ENCODE measurements at regions not wholly inside any gene's neighbourhood (a gene's known extent, or its start where the extent isn't known, plus 50 kb on each side); places are given as distances from the start of the nearest gene placed in this dataset.

DNA sequence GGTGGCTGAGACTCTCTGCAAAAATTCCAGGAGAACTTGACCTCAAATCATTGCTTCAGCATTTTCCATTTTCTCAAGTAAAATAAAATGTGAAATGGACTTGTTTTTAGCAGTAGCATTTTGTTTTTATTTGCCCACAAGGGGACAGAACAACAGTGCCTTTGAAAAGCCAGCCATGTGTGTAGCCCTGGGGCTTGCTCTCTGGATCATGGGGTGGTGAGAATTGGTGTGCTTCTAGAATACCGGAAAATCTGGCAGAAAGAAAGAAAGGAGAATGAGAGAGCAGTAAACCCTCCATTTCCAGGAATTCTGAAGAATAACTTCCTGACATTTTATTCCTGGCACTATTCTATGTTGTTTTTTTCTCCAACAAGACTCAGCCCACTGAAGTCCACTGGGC, 254.7 kb upstream of the MOCS1 start:
- H3K27ac Mint-ChIP-seq = no peak overlapping the region
- no peak for DNase-seq
- H3K4me3 Mint-ChIP-seq = no peak overlapping the region
- POLR2A ChIA-PET = no interaction called here
- H3K27me3 Mint-ChIP-seq = no peaks in the 10 kb centered on the region
- H3K4me1 Mint-ChIP-seq = no peaks in the 10 kb centered on the region
- H3K9me3 Mint-ChIP-seq = peaks cover 8% of the 10 kb centered on the region
- H3K36me3 Mint-ChIP-seq (ENCODE audit: low read depth) = no peaks in the 10 kb centered on the region
- CTCF ChIA-PET = no interaction called here

DNA sequence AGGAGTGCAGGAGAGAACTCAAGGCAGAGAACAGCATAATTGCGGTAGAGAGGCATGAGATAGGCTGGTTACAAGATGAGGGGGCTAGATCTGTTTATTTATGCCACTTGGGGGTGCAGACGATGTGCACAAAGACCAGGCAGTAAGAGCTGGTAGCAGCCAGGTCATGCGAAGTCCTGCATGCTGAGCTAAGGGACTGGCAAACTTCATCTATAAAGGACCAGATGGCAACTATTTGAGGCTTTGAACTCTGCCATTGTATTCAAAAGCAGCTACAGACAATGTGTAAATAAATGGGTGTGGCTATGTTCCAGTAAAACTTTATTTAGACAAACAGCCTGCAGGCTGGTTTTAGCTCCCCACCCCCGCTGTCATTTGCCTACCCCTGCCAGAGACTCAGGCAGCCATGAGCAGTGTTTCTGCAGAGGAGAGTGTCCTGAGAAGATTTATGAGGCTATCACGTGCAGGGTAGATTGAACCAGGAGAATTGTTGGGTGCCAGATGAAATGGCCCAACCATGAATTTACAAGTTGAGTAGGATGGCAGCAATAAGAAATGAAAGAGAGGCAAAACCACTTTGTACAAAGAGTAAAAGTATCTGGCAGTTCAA, 253.4 kb upstream of the MOCS1 start:
- H3K4me3 Mint-ChIP-seq = no peak overlapping the region
- no peak overlapping the region for H3K27ac Mint-ChIP-seq
- no peak for DNase-seq
- ChIA-PET POLR2A (no interaction called here), CTCF (no interaction called here)
- peaks cover 18% of the 10 kb centered on the region for H3K9me3 Mint-ChIP-seq
- H3K4me1 Mint-ChIP-seq = no peaks in the 10 kb centered on the region
- H3K27me3 Mint-ChIP-seq = no peaks in the 10 kb centered on the region
- H3K36me3 Mint-ChIP-seq (ENCODE audit: low read depth) = no peaks in the 10 kb centered on the region

GRCh38 chr6:40185486-40185885, 251.2 kb upstream of the MOCS1 start:
- no peaks in the 10 kb centered on the region for H3K36me3 Mint-ChIP-seq (ENCODE audit: low read depth)
- POLR2A ChIA-PET = no interaction called here
- no peaks in the 10 kb centered on the region for H3K4me1 Mint-ChIP-seq
- no peak overlapping the region for H3K4me3 Mint-ChIP-seq
- no peak overlapping the region for H3K27ac Mint-ChIP-seq
- no peak for DNase-seq
- H3K9me3 Mint-ChIP-seq = peaks cover 18% of the 10 kb centered on the region
- CTCF ChIA-PET = no interaction called here
- no peaks in the 10 kb centered on the region for H3K27me3 Mint-ChIP-seq

GRCh38 chr6:40183902-40184301, 249.6 kb upstream of the MOCS1 start:
- CTCF ChIA-PET = no interaction called here
- Mint-ChIP-seq H3K4me1 (no peaks in the 10 kb centered on the region), H3K27me3 (no peaks in the 10 kb centered on the region), H3K4me3 (no peak overlapping the region), H3K9me3 (peaks cover 18% of the 10 kb centered on the region), H3K36me3 (ENCODE audit: low read depth) (no peaks in the 10 kb centered on the region), H3K27ac (no peak overlapping the region)
- POLR2A ChIA-PET = no interaction called here
- no peak for DNase-seq

GRCh38 chr6:40181367-40181766, 247.1 kb upstream of the MOCS1 start:
- CTCF ChIA-PET = no interaction called here
- H3K27ac Mint-ChIP-seq = no peak overlapping the region
- no peak overlapping the region for H3K4me3 Mint-ChIP-seq
- H3K9me3 Mint-ChIP-seq = peaks cover 18% of the 10 kb centered on the region
- DNase-seq = no peak
- H3K36me3 Mint-ChIP-seq (ENCODE audit: low read depth) = no peaks in the 10 kb centered on the region
- H3K27me3 Mint-ChIP-seq = no peaks in the 10 kb centered on the region
- POLR2A ChIA-PET = no interaction called here
- no peaks in the 10 kb centered on the region for H3K4me1 Mint-ChIP-seq

DNA sequence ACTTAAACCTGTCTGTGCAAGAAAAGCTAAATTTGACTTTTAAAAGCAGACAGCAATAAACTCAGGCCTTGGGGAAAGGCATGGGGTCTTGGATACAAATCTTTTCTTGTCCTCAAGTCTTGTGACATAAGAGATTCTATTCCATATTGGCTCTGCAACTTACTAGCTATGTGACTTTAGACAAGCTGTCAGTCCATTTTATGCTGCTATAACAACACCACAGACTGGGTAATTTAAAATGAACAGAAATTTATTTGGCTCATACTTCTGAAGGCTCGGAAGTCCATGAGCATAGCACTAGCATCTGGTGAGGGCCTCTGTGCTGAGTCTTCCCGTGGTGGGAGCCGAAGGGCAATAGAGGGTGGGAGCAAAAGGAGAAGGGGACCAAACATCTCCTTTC, 246.0 kb upstream of the MOCS1 start:
- H3K9me3 Mint-ChIP-seq = peaks cover 18% of the 10 kb centered on the region
- no peak overlapping the region for H3K27ac Mint-ChIP-seq
- ChIA-PET POLR2A (no interaction called here), CTCF (no interaction called here)
- DNase-seq = no peak
- H3K27me3 Mint-ChIP-seq = no peaks in the 10 kb centered on the region
- no peak overlapping the region for H3K4me3 Mint-ChIP-seq
- no peaks in the 10 kb centered on the region for H3K4me1 Mint-ChIP-seq
- H3K36me3 Mint-ChIP-seq (ENCODE audit: low read depth) = no peaks in the 10 kb centered on the region

GRCh38 chr6:40179496-40179895, 245.2 kb upstream of the MOCS1 start:
- no peaks in the 10 kb centered on the region for H3K4me1 Mint-ChIP-seq
- H3K4me3 Mint-ChIP-seq = no peak overlapping the region
- ChIA-PET POLR2A (no interaction called here), CTCF (no interaction called here)
- H3K9me3 Mint-ChIP-seq = peaks cover 14% of the 10 kb centered on the region
- no peak overlapping the region for H3K27ac Mint-ChIP-seq
- no peak for DNase-seq
- H3K36me3 Mint-ChIP-seq (ENCODE audit: low read depth) = no peaks in the 10 kb centered on the region
- no peaks in the 10 kb centered on the region for H3K27me3 Mint-ChIP-seq

GRCh38 chr6:40177598-40177997, 243.3 kb upstream of the MOCS1 start:
- Mint-ChIP-seq H3K4me3 (no peak overlapping the region), H3K4me1 (no peaks in the 10 kb centered on the region), H3K27ac (no peak overlapping the region), H3K27me3 (no peaks in the 10 kb centered on the region), H3K36me3 (ENCODE audit: low read depth) (no peaks in the 10 kb centered on the region), H3K9me3 (no peaks in the 10 kb centered on the region)
- ChIA-PET CTCF (no interaction called here), POLR2A (no interaction called here)
- DNase-seq = no peak

- Mint-ChIP-seq H3K4me3 (no peak overlapping the region), H3K36me3 (ENCODE audit: low read depth) (no peaks in the 10 kb centered on the region), H3K27ac (no peak overlapping the region), H3K9me3 (no peaks in the 10 kb centered on the region), H3K27me3 (no peaks in the 10 kb centered on the region), H3K4me1 (no peaks in the 10 kb centered on the region)
- CTCF ChIA-PET = no interaction called here
- POLR2A ChIA-PET = no interaction called here
- no peak for DNase-seq
Observed at GRCh38 chr6:40176152-40176551, 241.9 kb upstream of the MOCS1 start.

DNA sequence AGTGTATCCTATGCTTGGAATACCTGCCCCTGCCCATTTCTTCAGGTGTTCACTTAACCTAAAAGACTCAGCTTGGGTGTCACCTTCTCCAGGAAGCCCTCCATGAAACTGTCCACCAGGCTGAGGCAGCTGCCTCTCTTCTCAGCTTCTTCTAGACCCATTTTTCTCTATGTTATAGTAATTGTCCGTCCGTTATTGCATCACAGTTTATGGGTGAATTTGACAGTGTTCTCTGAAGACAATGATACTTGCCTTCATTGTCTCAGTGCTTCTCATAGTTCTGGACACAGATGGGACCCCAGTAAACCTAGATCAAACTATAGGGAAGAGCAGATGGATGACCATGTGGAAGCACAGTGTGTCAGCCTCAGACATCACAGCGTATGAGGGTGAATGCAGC, 238.0 kb upstream of the MOCS1 start:
- ChIA-PET POLR2A (no interaction called here), CTCF (no interaction called here)
- DNase-seq = no peak
- no peaks in the 10 kb centered on the region for H3K27me3 Mint-ChIP-seq
- no peak overlapping the region for H3K4me3 Mint-ChIP-seq
- no peaks in the 10 kb centered on the region for H3K36me3 Mint-ChIP-seq (ENCODE audit: low read depth)
- H3K4me1 Mint-ChIP-seq = no peaks in the 10 kb centered on the region
- no peaks in the 10 kb centered on the region for H3K9me3 Mint-ChIP-seq
- H3K27ac Mint-ChIP-seq = no peak overlapping the region

DNA sequence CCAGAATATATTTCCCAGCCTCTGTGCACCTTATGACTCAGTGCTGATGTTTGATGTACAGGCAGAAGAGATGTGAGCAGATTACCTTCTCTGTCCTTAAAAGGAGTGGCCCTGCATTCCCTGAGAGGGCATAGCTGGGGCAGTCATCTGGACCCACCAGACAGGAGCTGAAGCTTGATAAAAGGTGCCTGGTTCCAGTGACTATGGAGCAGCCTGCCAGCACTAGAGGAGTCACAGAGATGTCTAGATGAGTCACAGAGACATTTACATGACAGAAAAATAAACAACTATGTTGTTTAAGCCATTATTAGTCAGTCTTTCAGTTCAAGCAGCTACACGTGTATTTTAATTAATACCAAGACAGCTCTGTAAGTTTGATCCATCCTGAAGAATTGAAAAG, 237.1 kb upstream of the MOCS1 start:
- DNase-seq = no peak
- Mint-ChIP-seq H3K4me1 (no peaks in the 10 kb centered on the region), H3K27ac (no peak overlapping the region), H3K36me3 (ENCODE audit: low read depth) (no peaks in the 10 kb centered on the region), H3K4me3 (no peak overlapping the region), H3K27me3 (no peaks in the 10 kb centered on the region), H3K9me3 (no peaks in the 10 kb centered on the region)
- ChIA-PET CTCF (no interaction called here), POLR2A (no interaction called here)

GRCh38 chr6:40170856-40171255, 236.6 kb upstream of the MOCS1 start:
- DNase-seq = no peak
- Mint-ChIP-seq H3K9me3 (no peaks in the 10 kb centered on the region), H3K27ac (no peak overlapping the region), H3K4me3 (no peak overlapping the region), H3K27me3 (no peaks in the 10 kb centered on the region), H3K4me1 (no peaks in the 10 kb centered on the region), H3K36me3 (ENCODE audit: low read depth) (no peaks in the 10 kb centered on the region)
- ChIA-PET POLR2A (no interaction called here), CTCF (no interaction called here)

DNA sequence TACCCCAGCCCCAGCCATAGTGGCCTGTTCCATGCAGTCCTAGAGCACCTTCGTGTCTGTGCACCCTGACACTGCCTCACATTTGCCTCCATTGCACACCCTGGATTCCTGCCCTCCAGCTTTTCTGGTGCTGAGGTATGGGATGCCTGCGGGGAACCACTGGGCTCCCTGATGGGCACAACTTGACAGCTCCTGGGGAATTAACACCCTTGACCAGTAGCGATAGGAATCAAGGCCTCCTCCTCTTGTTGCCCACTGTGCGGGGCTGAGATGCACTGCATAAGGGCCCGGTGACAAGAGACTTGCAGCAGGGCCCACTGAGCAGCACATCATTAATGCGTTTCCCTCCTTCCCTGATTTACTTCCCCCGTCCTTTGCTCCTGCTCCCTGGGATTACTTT, 235.6 kb upstream of the MOCS1 start:
- POLR2A ChIA-PET = no interaction called here
- H3K27ac Mint-ChIP-seq = no peak overlapping the region

GRCh38 chr6:40166963-40167362, 232.7 kb upstream of the MOCS1 start:
- no peak overlapping the region for H3K27ac Mint-ChIP-seq
- DNase-seq = no peak
- H3K4me1 Mint-ChIP-seq = no peaks in the 10 kb centered on the region
- H3K36me3 Mint-ChIP-seq (ENCODE audit: low read depth) = no peaks in the 10 kb centered on the region
- H3K4me3 Mint-ChIP-seq = no peak overlapping the region
- no peaks in the 10 kb centered on the region for H3K9me3 Mint-ChIP-seq
- POLR2A ChIA-PET = no interaction called here
- no peaks in the 10 kb centered on the region for H3K27me3 Mint-ChIP-seq
- CTCF ChIA-PET = no interaction called here

More for the DNA sequence above, 235.6 kb upstream of the MOCS1 start:
- Mint-ChIP-seq H3K36me3 (ENCODE audit: low read depth) (no peaks in the 10 kb centered on the region), H3K27me3 (no peaks in the 10 kb centered on the region), H3K4me1 (no peaks in the 10 kb centered on the region), H3K4me3 (no peak overlapping the region), H3K9me3 (no peaks in the 10 kb centered on the region)
- no peak for DNase-seq
- CTCF ChIA-PET = no interaction called here
